ENCODE measurements at regions not wholly inside any gene's neighbourhood (a gene's known extent, or its start where the extent isn't known, plus 50 kb on each side); places are given as distances from the start of the nearest gene placed in this dataset.
"Not testable (repeated sequence)": the region's sequence is repeated elsewhere in the genome, so short reads cannot be mapped to it uniquely, and the experiment has no call there.

GRCh38 chr6:51116723-51117122, 298.1 kb downstream of the TFAP2B start:
- no peak overlapping the region for H3K27ac Mint-ChIP-seq

GRCh38 chr6:51118792-51119191, 300.1 kb downstream of the TFAP2B start:
- H3K4me1 ChIP-seq, result peaks cover 10% of the 10 kb centered on the region
- Mint-ChIP-seq H3K4me1 (peaks cover 6% of the 10 kb centered on the region), H3K27me3 (ENCODE audit: insufficient read depth, low read depth) (no peaks in the 10 kb centered on the region), H3K4me3 (no peak overlapping the region), H3K27ac (no peak overlapping the region), H3K36me3 (peaks cover 2% of the 10 kb centered on the region), H3K9me3 (peaks cover 6% of the 10 kb centered on the region)
- no peak for TF ChIP-seq EZH2phosphoT487 (IDR thresholded peaks at IDR 0.05)
- no peak for TF ChIP-seq EZH2 (IDR thresholded peaks at IDR 0.05)
- TF ChIP-seq CTCF (IDR thresholded peaks at IDR 0.05), result no peak
- H3K79me2 ChIP-seq (ENCODE audit: low read depth), result no peaks in the 10 kb centered on the region
- no peaks in the 10 kb centered on the region for H4K20me1 ChIP-seq (ENCODE audit: low read depth)
- no peaks in the 10 kb centered on the region for H3F3A ChIP-seq (ENCODE audit: low read depth)
- no peak overlapping the region for H3K4me3 ChIP-seq
- no peak overlapping the region for H3K27ac ChIP-seq
- no peak overlapping the region for H3K9ac ChIP-seq
- H3K36me3 ChIP-seq, result no peaks in the 10 kb centered on the region
- no peak for DNase-seq (ENCODE audit: low spot score)
- H3K9me3 ChIP-seq (ENCODE audit: low read depth), result no peaks in the 10 kb centered on the region
- no peaks in the 10 kb centered on the region for H3K27me3 ChIP-seq
- H3K4me2 ChIP-seq, result no peak overlapping the region
- H2AFZ ChIP-seq (replicated peaks), result no peak overlapping the region

More at GRCh38 chr6:51116723-51117122, 298.1 kb downstream of the TFAP2B start:
- DNase-seq (ENCODE audit: low spot score), result no peak
- Mint-ChIP-seq H3K36me3 (no peaks in the 10 kb centered on the region), H3K27me3 (ENCODE audit: insufficient read depth, low read depth) (no peaks in the 10 kb centered on the region), H3K4me1 (peaks cover 13% of the 10 kb centered on the region), H3K4me3 (no peak overlapping the region), H3K9me3 (no peaks in the 10 kb centered on the region)
- H4K20me1 ChIP-seq (ENCODE audit: low read depth), result no peaks in the 10 kb centered on the region
- H3F3A ChIP-seq (ENCODE audit: low read depth), result no peaks in the 10 kb centered on the region
- H3K27ac ChIP-seq, result no peak overlapping the region
- H3K36me3 ChIP-seq, result no peaks in the 10 kb centered on the region
- H3K9me3 ChIP-seq (ENCODE audit: low read depth), result no peaks in the 10 kb centered on the region
- H3K27me3 ChIP-seq, result no peaks in the 10 kb centered on the region
- TF ChIP-seq CTCF (IDR thresholded peaks at IDR 0.05) (no peak), EZH2 (IDR thresholded peaks at IDR 0.05) (no peak), EZH2phosphoT487 (IDR thresholded peaks at IDR 0.05) (no peak)
- H2AFZ ChIP-seq (replicated peaks), result no peak overlapping the region
- H3K4me1 ChIP-seq, result peaks cover 10% of the 10 kb centered on the region
- H3K4me3 ChIP-seq, result no peak overlapping the region
- no peaks in the 10 kb centered on the region for H3K79me2 ChIP-seq (ENCODE audit: low read depth)
- no peak overlapping the region for H3K9ac ChIP-seq
- no peak overlapping the region for H3K4me2 ChIP-seq

- no peaks in the 10 kb centered on the region for H3K36me3 ChIP-seq
- no peak overlapping the region for H3K9ac ChIP-seq
- no peaks in the 10 kb centered on the region for H3F3A ChIP-seq (ENCODE audit: low read depth)
- H2AFZ ChIP-seq (replicated peaks), result no peak overlapping the region
- peaks cover 10% of the 10 kb centered on the region for H3K4me1 ChIP-seq
- Mint-ChIP-seq H3K4me1 (peaks cover 6% of the 10 kb centered on the region), H3K9me3 (peaks cover 6% of the 10 kb centered on the region), H3K36me3 (peaks cover 2% of the 10 kb centered on the region), H3K27me3 (ENCODE audit: insufficient read depth, low read depth) (no peaks in the 10 kb centered on the region), H3K27ac (no peak overlapping the region), H3K4me3 (no peak overlapping the region)
- H3K4me3 ChIP-seq, result no peak overlapping the region
- TF ChIP-seq EZH2phosphoT487 (IDR thresholded peaks at IDR 0.05) (no peak), EZH2 (IDR thresholded peaks at IDR 0.05) (no peak), CTCF (IDR thresholded peaks at IDR 0.05) (no peak)
- no peaks in the 10 kb centered on the region for H3K27me3 ChIP-seq
- no peak for DNase-seq (ENCODE audit: low spot score)
- no peaks in the 10 kb centered on the region for H4K20me1 ChIP-seq (ENCODE audit: low read depth)
- H3K79me2 ChIP-seq (ENCODE audit: low read depth), result no peaks in the 10 kb centered on the region
- no peak overlapping the region for H3K27ac ChIP-seq
- no peak overlapping the region for H3K4me2 ChIP-seq
- H3K9me3 ChIP-seq (ENCODE audit: low read depth), result no peaks in the 10 kb centered on the region
Measured at GRCh38 chr6:51120016-51120415, 301.3 kb downstream of the TFAP2B start.

GRCh38 chr6:51121380-51121976, 302.8 kb downstream of the TFAP2B start:
- not testable (repeated sequence) for H3K36me3 ChIP-seq; DNase-seq (ENCODE audit: low spot score); H3K4me2 ChIP-seq; H3K9ac ChIP-seq; H3K9me3 ChIP-seq (ENCODE audit: low read depth); H3K27me3 Mint-ChIP-seq (ENCODE audit: insufficient read depth, low read depth); H3K36me3 Mint-ChIP-seq; H3K27ac ChIP-seq; H3K4me3 ChIP-seq; H3K27ac Mint-ChIP-seq; H2AFZ ChIP-seq (replicated peaks); H3K4me1 Mint-ChIP-seq; H3K4me3 Mint-ChIP-seq; H3K9me3 Mint-ChIP-seq; H3K79me2 ChIP-seq (ENCODE audit: low read depth); H3K27me3 ChIP-seq; H3K4me1 ChIP-seq; H3F3A ChIP-seq (ENCODE audit: low read depth); H4K20me1 ChIP-seq (ENCODE audit: low read depth)
